H1 (cell line): ENCODE measurements at regions not wholly inside any gene's neighbourhood (a gene's known extent, or its start where the extent isn't known, plus 50 kb on each side); places are given as distances from the start of the nearest gene placed in this dataset.

ENCODE experiments used
- CTCF ChIA-PET: fragments of 300-600 bp; sonication (Branson Sonifier 250); formaldehyde crosslinking; loops from one replicate; lab custom pipeline; 2021; ENCODE audit not compliant: partially characterized antibody; lab: Charles Lee
- POLR2A ChIA-PET: fragments of 300-600 bp; sonication (Branson Sonifier 250); formaldehyde crosslinking; loops from one replicate; lab custom pipeline; 2021; ENCODE audit warnings: inconsistent platforms; ENCODE audit not compliant: partially characterized antibody; lab: Charles Lee
- DNase-seq, 2 experiments: peaks; one replicate each; pipeline versions ENCODE4 v3.0.0 to v3.0.0-alpha.2; 2010 to 2022; ENCODE audit warnings: low spot score in 2 of 2, low read depth in 1 of 2, mixed read lengths in 1 of 2
- FAIRE-seq: peaks from 2 replicates; lab custom pipeline; 2011; peaks lifted over from hg19 to GRCh38; lab: Jason Lieb, UNC
- H2AFZ ChIP-seq: 2 replicates; pipeline ENCODE4 v1.8.1; 2012; ENCODE audit warnings: low read length, inconsistent platforms
- H2AK5ac ChIP-seq: 2 replicates; pipeline ENCODE4 v1.6.1; 2013; ENCODE audit warnings: low read depth, low read length
- H2BK120ac ChIP-seq: replicated peaks from 2 replicates; pipeline ENCODE3; 2013; ENCODE audit warnings: low read depth, low read length, inconsistent platforms
- H2BK12ac ChIP-seq: 2 replicates; pipeline ENCODE4 v1.6.1; 2013; ENCODE audit warnings: low read depth, low read length
- H2BK15ac ChIP-seq: 2 replicates; pipeline ENCODE4 v1.6.1; 2013; ENCODE audit warnings: low read length
- H2BK20ac ChIP-seq: 2 replicates; pipeline ENCODE4 v1.6.1; 2013; ENCODE audit warnings: low read length
- H2BK5ac ChIP-seq: 2 replicates; pipeline ENCODE4 v1.6.1; 2013; ENCODE audit warnings: low read depth, low read length
- H3K14ac ChIP-seq: 2 replicates; pipeline ENCODE4 v1.6.1; 2013; ENCODE audit warnings: inconsistent platforms; ENCODE audit not compliant: insufficient read length
- H3K18ac ChIP-seq: 2 replicates; pipeline ENCODE4 v1.6.1; 2013; ENCODE audit warnings: low read length; ENCODE audit errors: extremely low read depth
- H3K23ac ChIP-seq: 2 replicates; pipeline ENCODE4 v1.6.1; 2013; ENCODE audit warnings: inconsistent platforms; ENCODE audit not compliant: insufficient read length
- H3K23me2 ChIP-seq: 2 replicates; pipeline ENCODE4 v1.6.1; 2013; ENCODE audit warnings: low read depth, low read length
- H3K27ac ChIP-seq: 2 replicates; pipeline ENCODE4 v1.6.1; 2011; ENCODE audit warnings: low read depth, low read length, inconsistent platforms
- H3K27me3 ChIP-seq, 4 experiments: replicated peaks in 1 of 4; 1 replicate in 1 of 4; 2 replicates in 3 of 4; pipeline versions ENCODE4 v1.6.1 to v1.8.1; 2011 to 2013; ENCODE audit warnings: low read length in 3 of 4, mild to moderate bottlenecking in 3 of 4, inconsistent platforms in 2 of 4, mixed read lengths in 2 of 4, moderate library complexity in 1 of 4; ENCODE audit not compliant: control insufficient read depth in 3 of 4, insufficient read depth in 3 of 4; ENCODE audit errors: extremely low read depth in 1 of 4
- H3K36me3 ChIP-seq, 4 experiments: 2 replicates each; pipeline versions ENCODE4 v1.6.1 to v1.8.1; 2011 to 2013; ENCODE audit warnings: mild to moderate bottlenecking in 4 of 4, low read length in 3 of 4, moderate library complexity in 2 of 4, control low read depth in 1 of 4, inconsistent platforms in 1 of 4; ENCODE audit not compliant: insufficient read depth in 4 of 4, control insufficient read depth in 2 of 4
- H3K4ac ChIP-seq: replicated peaks from 2 replicates; pipeline ENCODE3; 2013; ENCODE audit warnings: low read length, low read depth, mixed read lengths, inconsistent platforms; ENCODE audit not compliant: insufficient read length
- H3K4me1 ChIP-seq, 4 experiments: replicated peaks in 1 of 4; 1 replicate in 1 of 4; 2 replicates in 3 of 4; pipeline versions ENCODE4 v1.6.1 to v1.8.1; 2011 to 2013; ENCODE audit warnings: low read length in 3 of 4, inconsistent platforms in 2 of 4, mixed read lengths in 1 of 4; ENCODE audit not compliant: insufficient read depth in 4 of 4, control insufficient read depth in 3 of 4
- H3K4me2 ChIP-seq, 2 experiments: 2 replicates each; pipeline versions ENCODE4 v1.6.1 to v1.8.1; 2011 to 2013; ENCODE audit warnings: low read depth in 2 of 2, low read length in 2 of 2, control low read depth in 1 of 2, inconsistent platforms in 1 of 2, mild to moderate bottlenecking in 1 of 2; ENCODE audit not compliant: insufficient read depth in 1 of 2
- H3K4me3 ChIP-seq, 4 experiments: fragments of 200-600, 300-600 bp in 1 of 4; sonication (generic), shearing (Covaris generic), sonication (Bioruptor Twin) in 1 of 4; 2 replicates each; pipeline versions ENCODE4 v1.5.1 to v1.8.1; 2011 to 2016; ENCODE audit warnings: low read length in 4 of 4, low read depth in 3 of 4, control low read depth in 2 of 4, inconsistent platforms in 2 of 4, mild to moderate bottlenecking in 2 of 4, mixed read lengths in 1 of 4, moderate library complexity in 1 of 4; ENCODE audit not compliant: insufficient read depth in 2 of 4; ENCODE audit errors: extremely low read depth in 1 of 4
- H3K56ac ChIP-seq: replicated peaks from 2 replicates; pipeline ENCODE3; 2013; ENCODE audit warnings: low read depth, mild to moderate bottlenecking, mixed read lengths, low read length, inconsistent platforms; ENCODE audit not compliant: insufficient read length
- H3K79me1 ChIP-seq: 2 replicates; pipeline ENCODE4 v1.6.1; 2013; ENCODE audit warnings: low read depth, low read length, control low read depth
- H3K79me2 ChIP-seq, 2 experiments: 2 replicates each; pipeline versions ENCODE4 v1.6.1 to v1.8.1; 2012 to 2013; ENCODE audit warnings: low read length in 2 of 2, mild to moderate bottlenecking in 2 of 2, inconsistent platforms in 1 of 2; ENCODE audit not compliant: insufficient read depth in 2 of 2, control insufficient read depth in 1 of 2
- H3K9ac ChIP-seq, 4 experiments: replicated peaks in 1 of 4; 1 replicate in 1 of 4; 2 replicates in 3 of 4; pipeline versions ENCODE4 v1.6.1 to v1.8.1; 2011 to 2013; ENCODE audit warnings: low read depth in 3 of 4, low read length in 3 of 4, control low read depth in 2 of 4, mild to moderate bottlenecking in 2 of 4, moderate library complexity in 2 of 4, inconsistent platforms in 1 of 4; ENCODE audit errors: extremely low read depth in 1 of 4
- H3K9me3 ChIP-seq, 2 experiments: 2 replicates each; pipeline versions ENCODE4 v1.6.1 to v1.8.1; 2012 to 2013; ENCODE audit warnings: mild to moderate bottlenecking in 2 of 2, moderate library complexity in 2 of 2, control low read depth in 1 of 2, inconsistent platforms in 1 of 2, low read depth in 1 of 2, low read length in 1 of 2, mixed read lengths in 1 of 2; ENCODE audit not compliant: insufficient read depth in 2 of 2
- H4K20me1 ChIP-seq, 2 experiments: replicated peaks in 1 of 2; 2 replicates each; pipeline versions ENCODE3 to v1.8.1; 2011 to 2013; ENCODE audit warnings: inconsistent platforms in 2 of 2, low read length in 2 of 2, mild to moderate bottlenecking in 1 of 2; ENCODE audit not compliant: insufficient read depth in 2 of 2, control insufficient read depth in 1 of 2
- H4K5ac ChIP-seq: 2 replicates; pipeline ENCODE4 v1.6.1; 2013; ENCODE audit warnings: low read length, low read depth, mixed read lengths, inconsistent platforms; ENCODE audit not compliant: insufficient read length
- H4K8ac ChIP-seq: 2 replicates; pipeline ENCODE4 v1.8.0; 2013; ENCODE audit warnings: mild to moderate bottlenecking, moderate library complexity, low read length, inconsistent platforms; ENCODE audit not compliant: insufficient read depth; ENCODE audit errors: extremely low read depth
- H4K91ac ChIP-seq: replicated peaks from 2 replicates; pipeline ENCODE3; 2013; ENCODE audit warnings: low read length, mixed read lengths, inconsistent platforms; ENCODE audit not compliant: insufficient read length
- BCL11A ChIP-seq, 2 experiments: IDR thresholded peaks; one replicate each; pipeline ENCODE4 v1.6.1; 2011; ENCODE audit warnings: low read depth in 2 of 2, low read length in 2 of 2, mild to moderate bottlenecking in 2 of 2
- CHD1 ChIP-seq: IDR thresholded peaks from 2 replicates; pipeline ENCODE4 v1.6.1; 2012; ENCODE audit warnings: low read depth, low read length, improper control_type of control experiment
- MAFK ChIP-seq: IDR thresholded peaks from 2 replicates; pipeline ENCODE4 v1.6.1; 2012; ENCODE audit warnings: low read depth, mild to moderate bottlenecking, improper control_type of control experiment, low read length
- SP4 ChIP-seq: IDR thresholded peaks from 2 replicates; pipeline ENCODE4 v1.6.1; 2012; ENCODE audit warnings: low read length, inconsistent platforms
- SRF ChIP-seq: IDR thresholded peaks from 2 replicates; pipeline ENCODE4 v1.6.1; 2011; ENCODE audit warnings: mild to moderate bottlenecking, low read depth, low read length, moderate library complexity
- TCF12 ChIP-seq: IDR thresholded peaks from 2 replicates; pipeline ENCODE4 v1.6.1; 2011; ENCODE audit warnings: low read depth, mild to moderate bottlenecking, low read length
- WGBS, 2 experiments: shearing (Covaris generic) in 1 of 2; methylation state at CpG; one replicate each; pipeline versions ENCODE4 v1.1.6 to v1.1.7; 2013 to 2015; ENCODE audit warnings: low lambda C conversion rate in 2 of 2, mixed read lengths in 2 of 2, inconsistent platforms in 1 of 2, low coverage in 1 of 2, missing lambda C conversion rate in 1 of 2; ENCODE audit not compliant: insufficient replicate concordance in 2 of 2, insufficient coverage in 1 of 2, insufficient read length in 1 of 2; ENCODE audit errors: extremely low coverage in 1 of 2, missing lambda C conversion rate in 1 of 2; 5-methylcytosine and 5-hydroxymethylcytosine counted together

DNA sequence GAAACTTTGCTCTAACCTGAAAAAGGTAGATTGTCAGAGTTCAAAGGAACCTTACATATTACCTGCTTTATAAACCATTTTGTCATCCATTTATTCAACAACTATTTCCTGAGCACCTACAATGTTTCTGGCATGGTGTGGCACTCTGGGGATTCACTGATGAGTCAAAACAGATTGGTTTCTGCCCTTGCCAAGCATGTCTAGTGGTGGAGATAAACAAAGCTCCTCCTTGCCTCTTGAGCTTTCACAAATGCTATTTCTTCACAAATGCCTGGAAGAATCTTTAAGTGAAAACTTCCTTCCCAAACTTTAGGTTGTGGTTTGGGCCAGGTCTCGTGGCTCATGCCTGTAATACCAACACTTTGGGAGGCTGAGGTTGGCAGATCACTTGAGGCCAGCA, 85.1 kb upstream of the RELN start:
- Histone ChIP-seq H4K20me1 (no peaks in the 10 kb centered on the region), H2BK120ac (no peak overlapping the region), H3K56ac (no peak overlapping the region), H3K9me3 (peaks cover 5 to 7% of the 10 kb centered on the region in 2 experiments; a peak in 2 of 4 replicates), H4K5ac (no peak overlapping the region), H2BK12ac (no peak overlapping the region), H3K4me1 (no peaks in the 10 kb centered on the region), H2BK5ac (no peak overlapping the region), H4K91ac (no peak overlapping the region), H2AFZ (no peak overlapping the region), H3K9ac (no peak overlapping the region), H3K36me3 (no peaks in the 10 kb centered on the region), H3K4me3 (no peak overlapping the region), H3K79me2 (no peaks in the 10 kb centered on the region), H3K14ac (no peak overlapping the region), H3K18ac (no peak overlapping the region), H3K23ac (no peak overlapping the region), H3K4ac (no peak overlapping the region), H3K23me2 (no peaks in the 10 kb centered on the region), H4K8ac (no peak overlapping the region), H2BK15ac (no peak overlapping the region), H3K27ac (no peak overlapping the region), H2AK5ac (no peak overlapping the region), H3K79me1 (no peaks in the 10 kb centered on the region), H2BK20ac (no peak overlapping the region), H3K4me2 (no peak overlapping the region), H3K27me3 (no peaks in the 10 kb centered on the region)
- ChIA-PET CTCF (no interaction called here), POLR2A (no interaction called here)
- FAIRE-seq (no peak), DNase-seq (no peak)
- WGBS, 2 experiments: 88% methylated on average over 1 of the region's 1 CpG; no CpG with 5 or more reads in 1 of the 2 experiments
- no peak for TF ChIP-seq CHD1
- no peak for TF ChIP-seq MAFK
- no peak for TF ChIP-seq SRF
- no peak for TF ChIP-seq TCF12
- TF ChIP-seq SP4: no peak
- no peak for TF ChIP-seq BCL11A (IDR thresholded peaks at IDR 0.05; ENCODE audit: low read depth in 2 of 2, low read length in 2 of 2)
